GM12801 (cell line): ENCODE measurements at regions not wholly inside any gene's neighbourhood (a gene's known extent, or its start where the extent isn't known, plus 50 kb on each side); places are given as distances from the start of the nearest gene placed in this dataset.

Experiments
- TF ChIP-seq, protein P1 (sequence below): IDR thresholded peaks from one replicate; pipeline ENCODE4 v1.5.1; 2011; ENCODE audit warnings: control low read depth; ENCODE audit not compliant: insufficient read length; ENCODE audit errors: extremely low read depth

DNA sequence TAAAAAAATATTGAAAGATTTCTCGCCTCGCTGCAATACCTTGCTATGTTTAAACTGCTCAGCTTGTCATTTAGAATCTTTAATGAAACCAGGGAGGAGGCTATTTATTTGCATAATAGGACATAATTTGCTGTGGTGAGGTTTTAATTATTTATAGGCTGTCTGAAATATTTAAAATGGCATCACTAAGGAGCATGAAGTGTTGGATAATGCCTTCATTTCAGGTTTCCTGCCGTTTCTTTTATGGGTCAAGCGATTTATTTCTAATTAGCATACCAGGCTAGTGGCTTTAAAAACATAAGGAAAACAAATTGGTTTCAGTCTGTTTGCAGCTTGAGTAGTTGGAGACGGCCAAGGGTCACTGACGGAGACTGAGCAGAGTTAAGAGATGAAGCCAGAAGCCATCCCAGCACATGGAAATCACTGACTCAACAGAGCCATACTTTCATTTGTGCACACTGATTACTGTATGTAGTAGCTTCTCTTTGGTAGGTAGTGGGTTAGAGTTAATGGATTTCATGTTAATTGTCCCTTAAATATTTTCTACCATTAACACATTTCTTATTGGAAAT is 1962.4 kb upstream of the TENM3 start:
- TF ChIP-seq, protein P1, sequence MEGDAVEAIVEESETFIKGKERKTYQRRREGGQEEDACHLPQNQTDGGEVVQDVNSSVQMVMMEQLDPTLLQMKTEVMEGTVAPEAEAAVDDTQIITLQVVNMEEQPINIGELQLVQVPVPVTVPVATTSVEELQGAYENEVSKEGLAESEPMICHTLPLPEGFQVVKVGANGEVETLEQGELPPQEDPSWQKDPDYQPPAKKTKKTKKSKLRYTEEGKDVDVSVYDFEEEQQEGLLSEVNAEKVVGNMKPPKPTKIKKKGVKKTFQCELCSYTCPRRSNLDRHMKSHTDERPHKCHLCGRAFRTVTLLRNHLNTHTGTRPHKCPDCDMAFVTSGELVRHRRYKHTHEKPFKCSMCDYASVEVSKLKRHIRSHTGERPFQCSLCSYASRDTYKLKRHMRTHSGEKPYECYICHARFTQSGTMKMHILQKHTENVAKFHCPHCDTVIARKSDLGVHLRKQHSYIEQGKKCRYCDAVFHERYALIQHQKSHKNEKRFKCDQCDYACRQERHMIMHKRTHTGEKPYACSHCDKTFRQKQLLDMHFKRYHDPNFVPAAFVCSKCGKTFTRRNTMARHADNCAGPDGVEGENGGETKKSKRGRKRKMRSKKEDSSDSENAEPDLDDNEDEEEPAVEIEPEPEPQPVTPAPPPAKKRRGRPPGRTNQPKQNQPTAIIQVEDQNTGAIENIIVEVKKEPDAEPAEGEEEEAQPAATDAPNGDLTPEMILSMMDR = no peak

DNA sequence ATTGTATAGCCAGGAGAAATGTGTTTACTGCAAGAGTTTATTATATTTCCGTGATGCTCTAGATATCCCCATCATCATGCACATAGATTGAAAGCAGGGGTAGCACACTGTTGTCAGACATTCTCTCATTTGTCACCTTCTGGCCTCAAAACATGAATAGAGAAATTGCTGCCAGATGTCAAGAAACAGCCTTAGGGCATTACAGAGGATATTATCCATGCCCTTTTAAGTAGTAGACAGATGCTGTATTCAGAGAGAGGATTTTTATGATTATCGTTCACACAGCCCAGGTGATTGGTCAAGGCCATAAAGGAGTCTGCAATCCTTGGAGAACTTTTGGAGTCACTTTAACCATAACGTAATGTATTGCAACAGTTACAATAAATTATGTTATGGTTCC is 1961.5 kb upstream of the TENM3 start:
- TF ChIP-seq, protein P1 = no peak

DNA sequence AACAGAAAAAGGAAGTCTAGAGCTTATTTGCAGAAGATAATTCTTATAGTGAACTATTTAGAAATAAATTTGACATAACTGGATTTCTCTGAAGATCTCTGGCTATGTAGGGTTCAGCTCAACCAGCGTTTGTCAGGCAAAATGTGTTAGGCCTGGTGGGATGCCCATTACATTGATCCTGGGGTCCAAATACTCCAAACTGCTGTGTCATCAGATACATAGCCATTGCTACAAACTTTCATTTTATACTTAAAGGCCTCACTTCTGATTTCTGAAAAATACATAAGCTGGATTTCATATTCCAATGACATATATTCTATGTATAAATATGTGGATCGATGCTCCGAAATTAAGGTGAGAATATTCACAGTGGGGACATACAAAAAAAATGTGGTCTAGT is 1958.9 kb upstream of the TENM3 start:
- TF ChIP-seq, protein P1 = no peak

DNA sequence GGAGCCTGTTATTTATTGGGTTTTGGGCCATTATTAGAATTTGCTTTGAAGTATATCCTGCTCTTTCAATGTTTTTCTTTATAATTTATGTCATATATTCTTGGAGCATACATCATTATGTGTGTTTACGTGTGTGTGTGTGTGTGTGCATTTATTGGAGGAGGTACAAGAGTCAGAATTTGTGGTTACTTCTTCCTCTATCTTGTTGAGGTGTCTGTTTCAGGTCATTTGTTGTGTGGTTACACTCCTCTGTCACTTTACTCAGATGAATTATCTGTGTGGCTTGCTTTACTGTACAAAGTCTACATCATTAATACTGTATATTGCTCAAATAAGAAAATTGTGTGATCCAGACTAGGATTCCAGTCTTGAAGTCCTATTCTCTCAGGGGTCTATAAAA is 1957.4 kb upstream of the TENM3 start:
- TF ChIP-seq, protein P1 = no peak

DNA sequence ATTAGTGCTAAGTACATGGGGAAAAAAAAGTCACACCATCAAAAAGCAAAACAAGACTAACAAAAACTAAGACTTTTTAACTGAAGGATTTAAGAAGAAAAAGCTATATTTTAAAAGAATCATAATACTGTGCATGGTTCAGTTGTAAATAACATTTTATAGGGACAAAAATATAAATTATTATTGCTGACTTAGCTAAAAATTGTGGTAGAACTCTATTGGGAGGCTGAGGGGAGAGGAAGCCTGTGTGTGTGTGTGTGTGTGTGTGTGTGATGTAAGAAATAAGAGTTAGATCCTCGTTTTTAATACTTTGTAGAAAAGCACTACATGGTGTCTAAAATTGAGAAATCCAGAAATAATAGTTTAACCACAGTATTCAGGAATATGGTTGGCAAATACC is 1950.9 kb upstream of the TENM3 start:
- TF ChIP-seq, protein P1 = no peak

DNA sequence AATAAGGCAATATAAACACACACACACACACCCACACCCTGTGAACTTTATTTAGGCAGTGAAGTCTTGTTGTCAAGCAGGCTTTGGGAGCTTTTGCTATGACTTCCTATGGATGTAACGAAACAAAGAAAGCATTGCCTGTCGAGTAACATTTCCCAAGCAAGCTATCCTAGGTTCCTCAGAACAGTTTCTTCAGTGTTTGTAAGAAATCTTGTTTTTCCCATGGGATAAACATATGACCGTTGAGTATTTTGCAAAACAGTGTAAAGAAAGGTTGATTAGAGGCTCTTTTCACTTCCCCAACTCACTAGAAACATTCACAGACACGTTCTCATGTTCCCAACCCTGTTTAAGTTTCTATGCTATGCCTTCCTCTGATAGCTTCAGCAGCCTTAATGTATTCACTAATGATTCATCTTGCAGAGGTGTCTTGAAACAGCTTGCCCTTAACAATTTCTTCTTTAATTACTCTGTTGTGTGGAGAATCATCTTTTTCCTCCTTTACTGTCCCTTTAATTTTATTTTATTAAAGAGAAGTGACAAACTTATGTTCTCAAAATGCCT is 1947.1 kb upstream of the TENM3 start:
- TF ChIP-seq, protein P1 = no peak

DNA sequence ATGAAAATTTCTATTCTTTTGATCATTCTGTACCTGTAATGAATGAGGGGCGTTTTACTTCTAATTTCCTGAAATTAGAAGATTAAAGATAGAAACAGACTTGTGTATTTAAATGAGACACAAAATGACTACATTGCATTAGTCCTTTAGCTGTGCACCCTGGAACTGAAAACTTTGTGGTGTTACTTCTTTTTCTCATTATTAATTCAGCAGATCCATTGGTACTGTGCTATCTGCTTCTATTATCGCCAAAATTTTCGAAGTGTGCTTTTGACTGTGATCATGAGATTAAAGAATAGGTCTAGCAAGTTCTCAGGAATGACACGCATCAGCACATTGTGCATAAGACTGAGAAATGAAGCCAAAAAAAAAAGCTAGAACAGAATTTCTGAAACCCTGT is 1938.9 kb upstream of the TENM3 start:
- TF ChIP-seq, protein P1 = no peak
